ENCODE measurements at regions not wholly inside any gene's neighbourhood (a gene's known extent, or its start where the extent isn't known, plus 50 kb on each side); places are given as distances from the start of the nearest gene placed in this dataset.

DNA sequence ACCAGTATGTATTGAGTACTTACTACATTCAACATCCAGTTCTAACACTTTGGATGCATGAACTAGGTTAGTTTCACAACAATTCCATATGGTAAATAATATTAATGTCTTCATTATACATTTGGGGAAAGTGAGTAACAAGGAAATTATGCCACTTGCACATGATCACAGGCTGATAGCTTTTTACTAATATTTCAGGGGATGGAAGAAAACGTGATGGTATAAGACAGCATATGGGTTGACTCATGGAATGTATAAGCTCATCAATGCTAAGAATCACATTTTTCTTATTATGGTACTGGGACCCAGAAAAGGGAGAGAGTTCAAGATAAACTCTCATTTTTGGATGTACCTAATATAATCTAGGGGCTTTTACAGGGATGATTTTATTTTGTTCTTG is 188.7 kb downstream of the MIAT start:
- no peak for DNase-seq (ENCODE audit: low read depth in 3 of 3)

DNA sequence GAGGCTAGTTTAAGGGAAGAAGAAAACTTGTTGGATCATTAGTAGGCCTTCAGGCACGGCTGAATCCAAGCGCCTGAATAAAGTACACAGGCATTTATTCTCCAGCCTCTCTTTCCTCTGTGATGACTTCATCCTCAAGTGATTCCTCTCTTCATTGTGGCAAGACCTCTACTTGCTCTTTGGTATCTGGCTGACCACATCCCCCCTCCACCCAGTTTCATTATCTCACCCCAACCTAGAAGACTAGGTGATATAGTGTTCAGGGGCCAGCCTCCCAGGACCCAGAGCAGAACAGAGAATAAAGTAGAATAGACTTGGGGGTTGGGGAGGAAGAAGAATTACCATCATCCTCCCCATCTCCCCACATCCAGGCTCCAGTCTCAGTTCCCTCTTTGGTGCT is 189.3 kb downstream of the MIAT start:
- DNase-seq (ENCODE audit: low read depth in 3 of 3): no peak

DNA sequence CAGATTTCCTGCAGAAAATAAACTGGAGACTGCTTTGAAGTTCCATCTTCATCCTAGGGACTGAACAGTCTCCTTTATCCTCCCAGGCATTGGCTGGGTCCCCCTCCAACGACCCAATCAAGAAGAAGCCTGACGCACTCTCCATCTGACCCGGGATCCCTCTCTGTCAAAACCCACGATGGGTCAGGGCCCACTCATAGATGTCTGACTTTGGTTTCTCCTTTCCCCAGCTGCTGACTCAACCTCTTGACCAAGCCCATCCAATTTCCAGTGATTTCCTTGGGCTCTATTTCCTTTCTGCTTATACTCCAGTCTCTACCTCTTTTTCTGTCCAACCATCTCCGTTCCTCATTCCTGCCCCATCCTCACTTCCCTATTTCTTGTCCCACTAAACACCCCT is 189.7 kb downstream of the MIAT start:
- no peak for DNase-seq (ENCODE audit: low read depth in 3 of 3)

DNA sequence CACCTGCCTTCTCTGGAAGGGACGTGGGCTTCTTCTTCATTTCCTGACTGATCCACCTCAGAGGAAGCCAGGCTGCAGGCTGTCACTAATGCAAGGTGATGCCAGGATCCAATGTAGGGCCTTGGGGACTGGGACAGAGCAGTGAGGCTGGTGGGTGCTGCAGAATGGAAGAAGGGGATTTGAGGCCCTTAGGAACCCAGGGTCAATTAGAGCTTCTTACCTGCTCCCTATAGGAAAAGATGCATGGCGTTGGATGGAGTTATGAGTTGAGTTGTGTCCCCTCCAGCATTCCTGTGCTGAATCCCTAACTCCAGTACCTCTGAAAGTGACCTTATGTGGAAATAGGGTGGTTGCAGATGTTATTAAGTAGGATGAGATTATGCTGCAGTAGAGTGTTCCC is 190.4 kb downstream of the MIAT start:
- no peak for DNase-seq (ENCODE audit: low read depth in 3 of 3)

DNA sequence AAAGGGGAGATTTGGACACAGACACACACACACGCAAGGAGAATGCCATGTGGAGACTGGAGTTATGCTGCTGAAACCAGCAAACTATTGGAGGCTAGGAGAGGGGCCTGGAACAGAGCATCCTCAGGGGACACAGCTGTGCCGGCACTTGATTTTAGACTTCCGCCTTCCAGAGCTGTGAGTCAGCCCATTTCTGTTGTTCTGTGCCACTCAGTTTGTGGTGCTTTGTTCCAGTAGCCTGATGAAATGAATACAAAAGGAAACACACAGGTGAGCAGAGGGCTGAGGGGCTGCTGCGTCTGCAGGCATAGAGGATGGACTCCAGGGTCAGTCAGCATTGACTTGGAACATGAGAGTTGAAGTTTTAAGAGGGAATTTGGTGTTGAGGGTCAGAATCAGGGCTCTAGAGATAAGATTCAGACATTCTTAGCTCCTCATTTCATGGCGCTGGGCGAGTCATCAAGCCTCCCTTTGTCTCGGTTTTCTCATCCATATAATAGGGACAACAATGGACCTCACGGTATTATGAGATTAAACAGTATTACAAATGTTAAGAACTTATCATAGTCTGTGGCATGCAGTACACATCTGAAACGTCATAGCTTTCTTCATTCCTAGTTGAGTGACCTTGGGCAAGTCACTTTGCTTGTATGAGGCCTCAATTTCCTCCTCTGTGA is 191.0 kb downstream of the MIAT start:
- DNase-seq (ENCODE audit: low read depth in 3 of 3): no peak

DNA sequence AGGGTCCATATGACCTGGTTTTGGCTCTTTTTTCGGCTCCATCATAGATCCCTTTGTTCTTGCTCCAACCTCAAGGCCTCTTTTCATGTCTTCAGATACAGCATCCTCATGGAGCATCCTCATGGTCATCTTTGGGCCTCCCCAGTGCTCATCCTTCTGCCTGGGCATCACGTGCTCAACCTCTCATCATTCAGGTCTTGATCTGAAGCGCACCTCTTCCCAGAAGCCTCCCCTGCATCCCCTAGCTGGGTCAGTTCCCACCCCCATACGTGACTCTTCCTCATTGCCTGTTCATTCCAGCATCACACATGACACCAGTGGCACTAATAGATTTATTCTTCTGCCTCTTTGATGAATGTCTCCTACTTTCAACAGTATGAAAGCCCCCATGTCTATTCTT is 192.2 kb downstream of the MIAT start:
- DNase-seq (ENCODE audit: low read depth in 3 of 3): no peak

DNA sequence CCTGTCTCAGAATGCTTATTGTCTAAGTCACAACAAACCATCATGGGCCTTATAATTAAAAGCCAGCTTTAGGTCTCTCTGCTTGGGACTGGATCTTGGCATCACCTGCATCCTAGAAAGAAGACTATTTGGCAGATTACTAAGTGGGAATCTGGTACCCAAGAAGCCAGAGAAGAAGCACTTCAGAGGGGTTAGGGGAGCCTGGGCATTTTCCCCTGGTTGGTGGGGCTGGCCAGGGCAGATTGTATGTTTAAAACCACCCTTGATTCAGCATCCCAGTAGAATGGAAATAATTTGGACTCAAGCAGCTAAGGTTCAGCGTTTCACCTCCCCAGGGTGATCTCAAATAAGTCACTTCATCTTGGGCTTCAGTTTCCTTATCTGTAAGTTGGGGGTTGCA is 193.7 kb downstream of the MIAT start:
- no peak for DNase-seq (ENCODE audit: low read depth in 3 of 3)

DNA sequence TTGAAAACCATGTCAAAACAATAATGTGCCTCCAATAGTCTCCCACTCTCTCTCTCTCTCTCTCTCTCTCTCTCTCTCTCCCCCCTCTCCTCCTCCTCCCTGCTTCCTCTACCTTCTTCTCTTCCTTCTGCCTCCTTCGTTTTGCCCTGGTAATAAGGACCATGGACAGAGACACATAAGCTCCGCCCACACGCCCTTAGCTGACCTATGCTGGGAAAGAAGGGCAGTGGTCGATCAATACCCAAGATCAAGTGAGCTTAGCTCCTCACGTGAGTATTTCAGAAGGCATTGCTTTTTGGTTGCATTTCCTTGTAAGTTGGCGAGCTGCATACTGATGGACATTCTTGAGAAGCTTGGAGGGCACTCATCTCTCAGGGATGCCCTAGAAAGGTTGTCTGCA is 194.8 kb downstream of the MIAT start:
- no peak for DNase-seq (ENCODE audit: low read depth in 3 of 3)

DNA sequence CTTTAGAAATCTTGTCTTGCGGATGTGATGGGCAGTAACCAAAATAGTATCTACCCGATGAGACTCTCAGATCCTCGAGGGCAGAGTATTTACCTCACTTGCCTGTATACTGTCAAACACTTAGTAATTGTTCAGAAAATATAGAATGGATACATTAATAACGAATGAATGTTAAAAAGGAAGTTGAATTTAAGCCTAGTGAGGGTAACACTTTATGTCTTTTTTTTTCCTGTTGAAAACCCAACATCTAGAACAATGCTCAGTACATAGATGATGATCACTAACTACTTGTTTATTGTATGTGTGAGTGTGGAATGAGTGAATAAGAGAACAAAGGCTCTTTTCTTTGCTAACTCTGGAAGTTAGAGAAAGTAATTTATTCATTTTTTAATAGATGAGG is 195.7 kb downstream of the MIAT start:
- DNase-seq (ENCODE audit: low read depth in 3 of 3): no peak

DNA sequence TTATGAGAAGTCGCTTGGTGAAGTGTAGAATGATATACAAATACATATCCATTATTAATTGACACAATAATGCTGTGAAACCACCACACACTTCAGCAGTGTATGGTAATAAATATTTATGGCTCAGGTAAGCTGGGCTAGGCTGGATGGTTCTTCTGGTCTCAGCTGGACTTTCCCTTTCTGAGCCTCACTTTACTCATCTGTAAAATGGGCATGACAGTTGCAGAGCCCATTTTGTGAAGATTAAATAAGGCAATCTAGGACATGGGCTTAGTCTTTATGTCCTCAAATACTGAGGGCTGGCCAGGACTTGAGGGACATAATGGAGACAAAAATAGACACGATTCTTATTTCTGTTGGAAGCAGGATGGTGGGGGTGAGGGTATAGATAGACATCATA is 196.1 kb downstream of the MIAT start:
- DNase-seq (ENCODE audit: low read depth in 3 of 3): no peak

DNA sequence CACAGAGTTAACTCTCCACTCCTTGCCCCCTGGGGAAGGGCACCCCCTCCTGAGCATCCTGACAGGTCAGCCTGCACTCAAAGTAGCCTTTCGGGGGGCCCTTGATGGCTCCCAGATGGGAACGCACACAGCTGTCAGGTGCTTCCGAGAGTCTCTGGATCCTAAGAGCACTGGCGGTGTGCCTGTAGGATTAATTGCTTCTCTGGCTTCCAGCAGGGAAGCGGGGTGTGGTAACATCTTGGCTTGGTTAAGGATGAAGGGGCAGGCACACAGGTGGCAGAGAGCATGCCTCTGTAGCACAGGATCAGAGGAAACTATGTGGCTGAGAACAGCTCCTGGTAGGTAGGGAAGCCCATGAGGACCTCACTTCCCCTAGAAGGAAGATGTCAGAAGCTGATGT is 199.8 kb downstream of the MIAT start:
- no peak for DNase-seq (ENCODE audit: low read depth in 3 of 3)

DNA sequence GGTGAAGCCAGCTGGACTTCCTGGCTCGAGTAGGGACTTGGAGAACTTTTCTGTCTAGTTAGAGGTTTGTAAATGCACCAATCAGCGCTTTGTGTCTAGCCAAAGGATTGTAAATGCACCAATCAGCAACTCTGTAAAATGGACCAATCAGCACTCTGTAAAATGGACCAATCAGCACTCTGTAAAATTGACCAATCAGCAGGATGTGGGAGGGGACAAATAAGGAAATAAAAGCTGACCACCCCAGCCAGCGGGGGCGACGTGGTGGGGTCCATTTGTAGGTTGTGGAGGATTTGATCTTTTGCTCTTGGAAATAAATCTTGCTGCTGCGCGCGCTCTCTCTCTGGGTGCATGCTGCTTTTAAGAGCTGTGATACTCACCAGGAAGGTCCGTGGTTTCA is 202.9 kb downstream of the MIAT start:
- no peak for DNase-seq (ENCODE audit: low read depth in 3 of 3)

DNA sequence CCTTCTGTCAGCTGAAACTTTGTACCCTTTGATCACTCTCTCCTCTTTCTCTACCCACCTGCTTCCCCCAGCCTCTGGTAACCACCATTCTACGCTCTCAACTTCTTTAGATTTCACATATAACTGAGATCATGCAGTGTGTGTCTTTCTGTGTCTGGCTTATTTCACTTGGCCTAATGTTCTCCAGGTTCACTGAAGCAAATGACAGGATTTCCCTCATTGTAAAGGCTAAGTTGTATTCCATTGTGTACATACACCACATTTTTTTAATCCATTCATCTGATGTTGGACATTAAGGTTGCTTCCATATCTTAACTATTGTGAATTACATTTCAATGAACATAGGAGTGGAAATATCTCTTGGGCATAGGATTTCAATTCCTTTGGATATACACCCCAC is 207.6 kb downstream of the MIAT start:
- DNase-seq (ENCODE audit: low read depth in 3 of 3): no peak

DNA sequence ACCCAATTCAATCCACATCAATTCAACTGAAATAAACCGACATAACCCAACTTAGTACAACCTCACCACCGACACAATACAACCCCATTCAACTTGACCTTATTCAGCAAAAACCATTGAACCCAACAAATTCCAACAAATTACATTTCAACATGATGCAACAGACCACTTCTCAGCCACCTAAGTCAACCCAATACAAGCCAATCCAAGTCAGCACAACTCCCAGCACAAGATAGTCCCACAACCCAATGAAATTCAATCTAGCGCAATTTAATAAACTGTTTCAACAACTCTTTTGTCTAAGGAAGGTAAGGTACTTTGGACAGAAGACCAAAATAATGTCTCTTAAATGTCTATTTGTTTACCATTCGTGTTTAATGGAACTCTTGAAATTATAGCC is 226.0 kb downstream of the MIAT start:
- no peak for DNase-seq (ENCODE audit: low read depth in 3 of 3)

DNA sequence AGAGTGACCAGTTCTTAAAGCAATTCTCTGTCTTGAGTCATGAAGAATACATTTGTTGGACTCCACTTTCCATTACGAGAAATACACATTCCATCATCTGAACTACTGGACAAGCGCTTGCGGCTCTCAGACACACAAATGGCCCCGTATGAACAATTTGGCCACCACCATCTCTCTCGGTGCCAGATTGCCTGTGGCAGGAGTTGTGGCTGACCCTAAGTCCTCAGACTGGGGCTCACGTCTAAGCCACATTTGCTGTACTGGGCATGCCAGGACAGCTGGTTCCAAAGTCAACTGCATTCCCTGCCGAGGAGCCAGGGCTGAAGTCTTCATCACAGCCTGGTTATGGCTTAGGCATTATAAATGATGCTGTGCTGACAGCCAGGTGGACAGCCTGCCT is 227.5 kb downstream of the MIAT start:
- no peak for DNase-seq (ENCODE audit: low read depth in 3 of 3)

DNA sequence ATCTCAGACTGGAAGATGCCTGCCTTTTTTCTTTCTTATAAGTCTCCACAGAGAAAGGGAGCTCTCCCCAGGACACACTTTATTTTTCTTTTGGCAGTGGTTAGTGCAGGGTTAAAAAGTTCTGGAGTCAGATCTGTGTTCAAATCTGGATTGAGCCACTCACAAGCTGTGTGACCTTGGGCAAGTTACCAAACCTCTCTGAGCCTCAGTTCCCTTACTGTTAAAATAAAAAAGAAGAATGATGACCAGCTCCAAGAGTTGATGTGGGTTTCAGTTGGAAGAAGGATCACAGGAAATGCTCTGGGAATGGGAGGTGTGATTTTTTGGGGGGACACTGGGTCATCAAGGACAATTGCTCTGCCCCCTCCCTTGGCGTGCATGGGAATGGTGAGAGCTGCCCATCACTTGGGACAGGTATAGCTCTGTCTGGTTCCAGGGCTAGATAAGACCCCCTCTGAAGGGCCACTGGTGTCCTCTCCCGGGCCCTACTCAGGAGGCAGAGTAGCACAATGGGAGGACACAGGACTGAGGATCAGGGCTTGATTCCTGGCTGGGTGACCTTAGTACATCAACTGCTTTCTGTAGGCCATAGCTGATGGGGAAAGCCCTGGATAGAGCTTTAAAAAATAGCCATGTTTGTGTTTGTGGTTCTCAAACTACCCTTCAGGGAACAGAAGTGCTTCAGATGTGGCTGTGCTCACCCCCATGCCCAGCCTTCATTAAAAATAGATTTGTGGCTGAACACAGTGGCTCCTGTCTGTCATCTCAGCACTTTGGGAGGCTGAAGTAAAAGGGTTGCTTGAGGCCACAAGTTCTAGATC is 228.3 kb downstream of the MIAT start:
- DNase-seq (ENCODE audit: low read depth in 3 of 3): no peak

DNA sequence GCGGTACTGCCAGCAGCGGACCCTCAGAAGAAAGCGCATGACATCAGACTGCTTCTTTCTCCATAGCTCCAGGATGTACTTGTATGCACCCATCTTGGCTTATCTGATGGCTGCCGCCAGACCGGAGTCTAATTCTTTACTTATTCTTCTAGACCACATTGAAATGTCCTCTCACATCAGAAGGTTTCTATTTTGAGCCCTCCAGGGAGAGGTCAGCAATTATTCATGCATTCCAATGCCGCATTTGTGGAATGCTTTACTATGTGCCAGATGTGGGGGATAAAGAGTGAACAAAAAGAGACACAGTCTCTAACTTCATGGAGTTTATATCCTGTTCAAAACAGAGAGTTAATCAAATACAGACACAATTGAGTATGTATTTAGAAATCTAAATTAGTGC is 230.1 kb downstream of the MIAT start:
- DNase-seq (ENCODE audit: low read depth in 3 of 3): no peak

DNA sequence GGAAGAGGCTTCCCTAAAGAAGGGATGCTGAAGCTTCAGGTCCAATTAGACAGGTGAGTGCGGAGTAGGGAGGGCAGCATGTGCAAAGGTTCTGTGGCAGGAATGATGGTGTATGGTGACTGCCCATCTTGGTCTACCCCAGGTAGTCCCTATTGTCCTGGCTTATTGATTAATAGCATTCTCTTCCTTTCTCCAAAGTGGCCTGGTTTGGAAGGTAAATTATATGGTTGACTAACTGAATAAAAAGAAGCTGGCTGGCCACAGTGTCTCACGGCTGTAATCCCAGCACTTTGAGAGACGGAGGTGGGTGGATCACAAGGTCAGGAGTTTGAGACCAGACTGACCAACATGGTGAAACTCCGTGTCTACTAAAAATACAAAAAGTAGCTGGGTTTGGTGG is 230.5 kb downstream of the MIAT start:
- no peak for DNase-seq (ENCODE audit: low read depth in 3 of 3)

DNA sequence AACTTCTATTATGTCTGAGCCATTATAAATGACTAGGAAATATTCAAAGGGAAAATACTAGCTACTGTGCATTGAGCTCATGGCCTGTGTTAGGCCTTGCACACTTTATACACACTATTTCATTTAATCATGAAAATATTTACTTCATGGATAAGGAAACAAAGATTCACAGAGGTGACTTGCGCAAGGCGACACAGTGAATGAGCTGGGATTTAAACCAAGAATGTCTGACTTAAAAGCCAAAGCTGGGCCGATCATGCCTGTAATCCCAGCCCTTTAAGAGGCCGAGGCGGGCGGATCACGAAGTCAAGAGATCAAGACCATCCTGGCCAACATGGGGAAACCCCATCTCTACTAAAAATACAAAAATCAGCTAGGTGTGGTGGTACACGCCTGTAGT is 231.5 kb downstream of the MIAT start:
- no peak for DNase-seq (ENCODE audit: low read depth in 3 of 3)

DNA sequence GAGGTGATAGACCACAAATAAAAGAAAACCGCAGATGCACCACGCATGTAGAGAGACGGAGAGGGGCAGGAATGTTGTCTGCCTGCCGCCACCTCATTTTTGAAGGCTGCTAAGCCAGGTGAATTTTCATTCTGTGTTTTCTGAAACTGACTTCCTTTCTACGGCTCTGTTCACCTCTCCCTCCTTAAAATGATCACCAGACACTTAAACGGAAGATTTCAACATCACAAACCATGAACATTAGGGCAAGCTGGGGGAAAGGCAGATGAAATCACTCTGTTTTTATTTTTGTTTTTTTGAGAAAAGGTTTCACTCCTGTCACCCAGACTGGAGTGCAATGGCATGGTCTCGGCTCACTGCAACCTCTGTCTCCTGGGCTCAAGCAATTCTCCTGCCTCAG is 232.4 kb downstream of the MIAT start:
- DNase-seq (ENCODE audit: low read depth in 3 of 3): no peak

DNA sequence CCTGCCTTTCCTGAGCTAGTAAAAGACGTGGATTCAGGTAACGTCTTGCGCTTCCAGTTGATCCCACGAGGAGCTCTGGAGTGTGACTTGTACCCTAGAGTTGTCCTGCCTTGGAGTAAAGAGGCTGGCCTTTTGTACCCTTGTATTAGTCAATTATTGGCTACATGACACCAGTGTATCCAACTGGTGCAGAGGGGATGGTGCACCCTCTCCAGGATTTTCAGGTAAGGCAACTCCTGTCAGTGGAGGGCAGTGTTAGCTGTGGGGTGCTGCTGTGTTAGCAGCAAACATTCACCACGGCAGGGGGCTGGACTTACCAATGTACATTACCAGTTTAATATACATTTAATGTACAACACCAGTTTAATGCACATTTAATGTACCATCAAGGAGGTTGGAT is 233.5 kb downstream of the MIAT start:
- DNase-seq (ENCODE audit: low read depth in 3 of 3): no peak

DNA sequence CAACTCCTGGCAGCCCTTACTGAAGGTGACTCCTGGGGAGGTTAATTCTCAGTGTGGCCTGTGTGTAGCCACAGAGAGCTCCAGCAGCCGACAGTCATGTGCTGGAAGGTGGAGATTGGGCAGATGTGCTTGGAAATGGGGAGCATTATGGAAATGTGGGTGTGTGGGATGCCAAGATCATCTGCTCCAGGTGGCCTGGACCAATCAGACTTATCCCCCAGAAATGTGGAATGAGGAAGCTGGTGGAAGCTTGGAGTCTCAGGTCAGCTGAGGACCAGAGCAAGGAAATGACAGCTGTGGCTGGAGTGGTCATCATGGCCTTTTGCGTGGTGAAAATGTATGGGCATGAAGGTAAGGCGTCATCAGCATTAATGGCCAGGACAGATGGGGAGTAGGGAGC is 234.0 kb downstream of the MIAT start:
- no peak for DNase-seq (ENCODE audit: low read depth in 3 of 3)

DNA sequence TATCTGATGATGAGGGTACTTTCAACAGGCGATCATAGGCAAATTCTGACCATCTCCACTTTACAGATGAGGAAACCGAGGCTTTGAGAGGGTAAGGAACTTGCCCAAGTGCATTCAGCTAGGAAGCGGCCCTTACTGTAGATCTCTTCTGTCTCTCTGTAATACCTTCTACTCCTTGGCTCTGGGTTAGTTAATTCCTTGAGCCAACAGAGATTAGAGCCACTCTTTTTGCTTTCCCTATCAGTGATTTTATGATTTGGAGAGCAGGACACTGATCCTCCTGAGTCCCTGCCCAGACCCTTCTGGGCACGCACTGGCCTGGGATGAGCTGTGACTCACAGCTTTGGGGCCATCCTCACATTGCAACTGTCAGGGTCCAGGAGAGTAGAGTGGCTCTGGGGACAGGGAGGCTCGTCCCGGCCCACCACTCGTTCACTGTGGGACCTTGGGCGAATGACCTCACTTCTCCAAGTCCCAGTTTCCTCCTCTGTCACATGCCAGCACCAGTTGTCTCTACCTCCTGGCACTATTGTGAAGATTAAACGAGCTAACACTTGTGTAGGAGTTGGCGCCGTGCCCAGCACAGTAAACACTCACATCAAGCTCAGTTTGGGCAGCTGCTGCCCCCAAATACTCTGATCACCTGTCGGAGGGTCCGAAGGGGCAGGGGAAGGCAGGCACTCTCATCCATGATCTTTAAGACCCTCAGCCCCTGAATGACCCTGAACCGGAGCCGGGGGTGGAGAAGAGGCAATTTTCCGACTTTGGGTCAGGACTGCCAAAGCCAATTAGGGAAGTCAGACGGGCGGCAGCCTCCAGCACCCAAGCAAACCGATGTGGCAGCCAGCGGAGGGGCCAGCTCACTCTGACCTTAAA is 235.0 kb downstream of the MIAT start:
- DNase-seq (ENCODE audit: low read depth in 3 of 3): no peak

Data from stimulated activated CD4-positive, alpha-beta T cell treated with anti-CD3 and anti-CD28 coated beads, TNF-alpha, amount 100 ng/mL, for 4 hours (primary cell).